Skeletal muscle cell (primary cell): ENCODE measurements at regions not wholly inside any gene's neighbourhood (a gene's known extent, or its start where the extent isn't known, plus 50 kb on each side); places are given as distances from the start of the nearest gene placed in this dataset.
A peak's percentile ranks its signal among the peaks of the same experiment; 100 is the strongest.

Source experiments
- DNase-seq: peaks from one replicate; pipeline ENCODE4 v3.0.0-alpha.2; 2010; ENCODE audit warnings: low read depth
- H3K4me3 ChIP-seq: 2 replicates; pipeline ENCODE4 v1.5.1; 2011; ENCODE audit warnings: low read depth, mild to moderate bottlenecking, control low read depth, low read length, moderate library complexity

DNA sequence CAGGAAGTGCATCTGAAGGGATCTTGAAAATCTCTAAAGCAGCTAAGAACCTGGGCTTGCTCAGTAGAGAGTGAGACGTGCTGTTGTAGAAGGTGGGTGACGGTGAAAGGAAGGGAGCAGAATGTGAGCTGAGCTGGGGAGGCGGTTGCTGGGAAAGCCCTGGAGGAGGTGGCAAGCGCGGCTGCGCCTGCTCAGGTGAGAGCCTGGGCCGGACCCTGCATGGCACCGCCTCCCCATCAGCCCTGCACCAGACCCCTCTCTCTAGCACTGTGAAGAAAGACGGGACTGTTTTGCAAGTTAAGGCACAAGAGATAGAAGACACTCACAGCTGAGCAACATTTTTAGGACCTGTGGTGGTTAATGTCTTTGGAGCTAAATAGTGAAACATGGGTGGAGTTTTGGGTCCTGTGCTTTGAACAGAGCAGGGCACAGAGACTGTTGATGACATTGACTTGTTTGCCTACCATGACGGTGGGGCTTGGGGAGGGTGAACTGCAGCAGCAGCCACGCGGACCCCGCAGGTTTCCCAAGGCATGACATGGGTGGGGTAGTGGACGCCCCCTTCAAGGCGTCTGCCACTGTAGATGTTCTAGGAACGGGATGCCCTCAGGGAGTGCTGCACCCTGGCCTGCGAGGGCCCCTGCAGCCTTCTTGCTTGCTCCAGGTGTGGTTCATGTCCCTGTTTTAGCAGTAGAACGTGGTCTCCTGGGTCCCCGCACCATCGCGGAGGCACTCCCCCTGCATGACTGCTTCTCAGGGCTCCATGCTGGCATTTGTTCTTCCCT is 245.3 kb downstream of the TSN start:
- no peak overlapping the region for H3K4me3 ChIP-seq
- no peak for DNase-seq

DNA sequence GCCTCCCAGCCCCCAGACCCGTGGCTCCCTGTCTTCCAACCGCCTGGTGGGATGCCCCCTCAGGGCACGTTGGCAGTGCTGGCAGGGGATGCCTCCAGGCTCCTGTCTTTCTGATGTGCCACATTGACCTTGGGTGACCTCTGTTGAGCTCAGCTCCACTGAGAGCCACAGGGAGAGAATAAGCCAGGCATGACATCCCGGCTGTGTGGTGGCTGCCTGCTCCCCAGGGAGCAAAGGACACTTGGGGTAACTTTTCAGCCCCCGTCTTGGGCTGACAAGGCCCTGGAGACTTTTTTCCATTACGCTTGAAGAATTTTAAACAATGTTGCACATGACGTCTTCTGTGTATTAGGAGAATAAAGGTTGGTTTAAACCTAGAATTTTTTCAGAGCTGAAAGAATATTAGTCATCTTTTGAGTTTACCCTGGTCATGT is 246.0 kb downstream of the TSN start:
- DNase-seq: no peak
- H3K4me3 ChIP-seq: no peak overlapping the region

DNA sequence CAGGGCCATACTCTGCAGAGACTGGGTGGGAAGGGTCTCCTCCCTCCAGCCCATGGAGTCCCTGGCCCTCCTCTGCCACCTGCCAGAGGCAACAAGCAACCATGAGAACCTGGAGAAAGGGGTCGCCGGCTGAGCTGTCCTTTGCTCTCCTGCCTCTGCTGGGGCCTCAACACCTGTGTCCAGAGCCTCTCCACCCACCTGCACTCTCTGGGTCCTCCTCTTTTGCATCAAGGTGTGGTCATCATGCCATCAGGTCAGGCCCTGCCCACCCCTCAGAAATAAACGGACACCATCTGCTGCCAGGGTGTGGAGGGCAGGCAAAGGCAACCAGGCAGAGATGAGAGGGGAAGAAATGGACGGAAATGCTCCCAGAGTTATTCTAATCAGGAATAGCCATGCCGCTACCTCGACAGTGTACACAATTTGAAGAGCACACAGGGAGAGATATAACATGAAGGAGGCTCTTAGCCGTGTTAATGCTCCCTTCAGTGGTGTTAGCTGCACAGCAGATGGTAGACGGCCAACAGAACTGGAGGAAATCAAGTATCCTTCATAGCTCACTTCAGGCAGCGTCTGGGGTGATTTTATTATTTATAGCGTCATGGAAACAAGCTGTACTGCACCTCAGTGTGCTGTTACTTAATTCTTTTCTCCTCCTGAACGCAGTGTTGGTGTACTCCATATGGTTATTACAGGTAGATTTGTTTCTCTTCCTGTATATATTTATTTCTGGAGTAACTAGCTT is 247.9 kb downstream of the TSN start:
- DNase-seq: no peak
- no peak overlapping the region for H3K4me3 ChIP-seq

DNA sequence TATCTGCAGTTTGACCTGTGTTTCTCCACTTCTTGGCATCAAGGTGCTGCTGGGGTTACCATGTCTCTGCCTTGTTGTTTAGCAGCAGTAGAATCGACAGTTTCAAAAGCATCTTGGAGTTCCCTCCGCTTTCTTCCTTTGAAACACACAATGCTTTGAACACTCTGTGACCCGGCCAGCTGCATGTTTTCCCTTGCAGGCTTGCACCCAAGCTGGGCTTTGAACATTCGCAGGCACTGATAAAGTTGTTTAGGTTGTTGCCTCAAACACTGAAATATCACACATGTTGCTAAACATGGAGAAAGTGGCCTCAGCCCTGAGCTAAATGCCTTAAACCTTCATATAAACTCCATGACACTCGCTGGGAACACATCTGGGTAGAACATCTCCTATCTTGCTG is 251.7 kb downstream of the TSN start:
- H3K4me3 ChIP-seq: no peak overlapping the region
- no peak for DNase-seq

DNA sequence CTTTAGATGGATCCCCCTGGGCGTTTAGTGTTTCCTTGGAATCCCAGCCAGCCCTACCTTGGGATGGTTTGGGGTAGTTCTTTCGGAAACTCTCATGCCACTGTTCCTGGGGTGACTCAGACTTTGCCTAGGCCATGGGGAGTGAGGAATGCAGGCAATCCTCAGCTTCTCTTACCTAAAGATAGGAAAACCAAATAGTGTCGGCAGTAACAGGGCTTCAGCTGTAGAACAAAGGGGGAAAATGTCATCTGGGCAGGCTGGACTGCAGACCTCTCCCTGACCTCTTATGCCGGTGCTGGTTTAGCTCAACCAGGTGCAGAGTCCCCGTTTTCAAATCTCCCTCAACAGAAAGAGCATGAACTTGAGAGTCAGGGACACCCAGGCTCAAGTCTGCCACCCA is 252.1 kb downstream of the TSN start:
- no peak overlapping the region for H3K4me3 ChIP-seq
- no peak for DNase-seq

DNA sequence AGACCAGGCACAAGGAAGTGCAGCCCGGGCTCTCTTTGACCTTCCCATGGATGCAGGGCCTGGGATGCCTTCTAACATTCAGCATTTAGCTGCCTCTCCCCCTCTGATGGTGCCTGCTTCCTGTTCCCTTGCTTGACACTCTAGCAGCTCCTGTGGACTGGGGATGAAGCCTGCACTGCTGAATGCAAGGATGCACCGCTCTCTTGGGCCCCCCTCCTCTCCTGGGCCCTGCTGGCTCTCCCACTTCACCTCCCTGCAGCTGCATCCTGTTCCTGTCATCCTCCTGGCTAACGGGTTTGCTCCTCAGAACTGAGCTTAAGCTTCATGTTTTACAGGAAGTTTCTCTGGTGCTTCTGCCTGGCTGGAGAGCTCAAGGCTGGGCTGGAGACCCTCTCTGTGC is 254.1 kb downstream of the TSN start:
- DNase-seq: no peak
- no peak overlapping the region for H3K4me3 ChIP-seq

DNA sequence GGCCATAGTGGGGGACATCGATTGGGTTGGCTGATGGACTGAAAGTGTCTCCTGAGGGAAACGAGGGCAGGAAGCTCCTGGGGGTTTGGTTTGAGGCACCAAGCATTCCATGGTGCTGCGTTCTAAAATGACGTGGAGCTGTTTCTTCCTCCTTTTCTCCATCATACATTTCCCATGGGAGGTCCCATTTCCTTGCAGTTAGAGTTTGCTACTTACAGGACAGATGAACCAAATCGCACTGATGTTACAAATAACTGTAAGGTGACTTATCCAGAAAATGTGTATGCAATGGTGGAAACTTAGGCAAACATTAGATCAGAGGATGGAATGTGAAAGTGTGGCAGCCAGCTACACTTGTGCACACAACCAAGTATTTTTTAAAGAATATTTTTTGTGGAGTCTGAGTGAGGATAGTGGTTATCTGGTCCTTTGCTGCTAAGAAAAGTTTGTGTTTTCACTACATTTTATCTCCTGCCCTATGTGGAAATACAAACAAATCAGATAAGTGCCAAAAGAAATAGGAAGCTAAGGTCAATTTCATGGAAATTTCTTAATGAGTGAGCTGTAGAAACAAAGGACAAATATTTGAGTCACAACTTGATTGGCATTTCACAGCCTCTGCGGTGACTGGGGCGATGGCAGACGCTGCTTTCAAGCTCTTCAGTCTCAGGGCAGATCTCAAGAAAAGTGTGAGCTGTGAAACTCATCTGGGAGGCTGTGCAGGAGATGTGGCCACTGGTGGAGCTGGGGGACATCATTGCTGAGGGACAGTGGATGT is 256.2 kb downstream of the TSN start:
- H3K4me3 ChIP-seq: no peak overlapping the region
- no peak for DNase-seq

DNA sequence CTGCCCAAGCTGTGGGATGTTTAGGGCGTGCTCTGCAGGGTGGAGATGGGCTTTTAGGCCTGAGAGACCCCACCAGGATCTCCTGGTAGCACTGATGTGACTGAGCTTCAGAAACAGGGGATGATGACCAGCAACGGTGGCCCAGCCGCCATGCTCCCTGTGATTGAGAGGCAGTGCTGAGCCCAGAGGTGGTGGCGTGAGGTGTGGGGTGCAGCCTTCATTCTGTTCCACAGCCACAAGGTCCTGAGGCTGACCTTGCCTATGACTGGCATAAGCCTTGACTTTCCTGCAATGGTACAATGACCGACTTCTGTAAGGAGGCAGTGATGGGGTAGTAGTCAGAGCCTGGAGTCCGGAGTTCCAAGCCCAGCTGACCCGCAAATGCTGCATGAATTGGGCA is 263.3 kb downstream of the TSN start:
- H3K4me3 ChIP-seq: no peak overlapping the region
- DNase-seq: no peak

DNA sequence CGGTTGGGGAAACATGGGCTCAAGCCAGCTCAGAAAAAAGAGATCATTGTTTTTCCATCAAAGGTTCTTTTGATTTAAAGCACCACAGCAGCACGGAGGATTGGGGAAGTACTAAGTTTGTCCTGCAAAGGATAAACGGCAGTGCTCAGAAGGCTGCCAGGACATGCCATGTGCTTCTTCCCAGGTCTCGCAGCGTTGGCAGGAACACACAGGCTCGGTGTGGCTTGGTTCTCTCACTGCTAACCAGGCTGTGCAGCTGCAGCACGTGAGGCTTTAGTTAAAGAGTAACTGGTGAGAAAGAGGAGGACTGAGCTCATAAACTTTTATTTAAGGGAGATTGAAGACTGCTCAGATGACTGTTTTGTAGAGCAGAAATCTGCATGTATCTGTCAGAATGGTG is 264.3 kb downstream of the TSN start:
- no peak overlapping the region for H3K4me3 ChIP-seq
- DNase-seq: no peak

DNA sequence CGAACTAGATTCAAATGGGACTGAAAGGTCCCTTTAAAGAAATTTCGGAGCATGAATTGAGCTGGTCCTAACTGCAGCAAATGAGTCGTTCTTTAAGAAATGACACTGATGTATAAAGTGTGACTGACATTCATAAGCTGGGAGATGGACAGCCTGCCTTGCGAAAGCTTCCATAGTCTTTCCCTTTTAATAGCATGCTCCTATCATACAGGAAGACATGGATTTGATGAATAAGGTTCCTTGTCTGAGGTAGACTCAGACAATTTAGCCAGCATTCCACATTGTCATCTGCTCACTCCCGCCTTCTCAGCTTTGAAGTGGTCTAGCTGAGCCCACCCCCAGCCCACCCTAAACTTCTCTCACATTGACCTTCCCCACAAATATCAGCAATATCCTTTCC is 264.9 kb downstream of the TSN start:
- H3K4me3 ChIP-seq: no peak overlapping the region
- no peak for DNase-seq

DNA sequence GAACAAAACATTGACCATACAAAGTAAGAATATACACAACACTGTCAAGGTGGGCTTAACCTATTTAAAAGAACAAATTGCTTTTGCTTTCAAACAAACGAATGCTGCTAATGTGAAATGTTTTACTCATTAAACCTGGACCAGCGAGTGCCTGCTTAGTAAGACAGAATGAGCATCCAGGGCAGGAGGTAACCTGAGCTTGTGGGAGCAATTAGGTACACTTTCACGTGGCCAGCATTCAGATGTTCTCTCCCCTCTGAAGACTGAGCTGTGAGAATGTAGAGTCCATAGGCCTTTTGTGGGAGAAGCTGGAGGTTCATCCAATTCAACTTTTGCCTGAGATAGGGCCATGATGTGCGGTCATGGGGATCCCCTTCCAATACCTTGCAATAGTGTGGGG is 266.5 kb downstream of the TSN start:
- no peak overlapping the region for H3K4me3 ChIP-seq
- DNase-seq: no peak

DNA sequence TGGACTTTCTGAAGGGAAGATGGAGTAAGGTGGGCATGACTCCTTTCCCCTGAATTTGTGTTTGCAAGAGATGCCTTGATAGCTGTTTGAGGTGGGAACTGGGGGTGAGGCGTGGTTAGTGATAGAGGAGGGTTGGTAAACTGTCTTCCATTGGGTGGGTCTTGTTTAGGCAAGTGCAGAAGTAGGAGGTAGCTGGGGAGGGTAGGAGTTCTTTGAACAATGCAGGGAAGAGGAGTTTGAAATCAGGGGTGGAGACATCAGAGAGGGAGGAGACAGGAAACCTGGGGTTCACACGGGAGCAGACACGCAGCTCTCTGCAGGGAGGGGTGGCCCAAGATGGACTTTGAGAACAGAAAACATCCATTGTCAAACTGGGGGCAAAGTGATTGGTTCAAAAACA is 267.1 kb downstream of the TSN start:
- DNase-seq: no peak
- no peak overlapping the region for H3K4me3 ChIP-seq

DNA sequence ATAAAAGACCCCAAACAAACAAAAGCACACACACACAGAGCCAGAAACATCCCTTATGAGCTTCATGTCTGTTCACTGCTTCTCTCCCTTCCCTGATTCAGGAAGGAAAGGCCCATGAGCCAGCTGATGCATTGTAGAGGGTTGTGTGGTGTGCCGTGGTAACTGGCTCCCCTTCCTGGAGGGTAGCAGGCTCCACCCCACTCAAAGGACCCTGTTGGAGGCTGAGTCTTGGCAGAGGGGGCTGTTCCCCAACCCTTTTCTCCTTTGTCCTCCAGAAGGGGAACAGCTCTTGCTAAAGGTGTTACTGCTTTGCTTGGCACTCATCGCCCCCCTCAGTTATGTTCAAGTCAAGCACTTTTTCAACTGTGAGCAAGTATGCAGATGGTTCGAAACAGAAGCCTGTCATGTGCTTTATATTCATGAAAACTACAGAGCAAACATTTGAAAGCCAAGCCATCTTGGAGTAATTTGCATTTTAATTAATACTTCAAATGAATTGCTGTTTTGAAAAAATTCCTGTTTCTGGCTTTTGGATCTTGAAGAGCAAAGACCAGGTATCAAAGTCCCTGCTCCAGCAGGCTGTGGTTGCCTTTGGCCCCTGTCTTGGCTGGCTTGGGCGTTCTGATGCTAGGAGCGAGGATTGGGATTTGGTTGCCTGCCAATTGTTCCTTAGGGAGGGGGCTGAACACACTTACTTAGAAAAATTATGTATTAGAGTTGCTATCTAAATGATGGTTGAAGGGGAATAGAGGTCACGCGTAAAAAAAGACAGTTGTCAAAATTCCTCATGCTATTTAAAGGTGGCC is 267.8 kb downstream of the TSN start:
- DNase-seq: no peak
- H3K4me3 ChIP-seq: no peak overlapping the region

DNA sequence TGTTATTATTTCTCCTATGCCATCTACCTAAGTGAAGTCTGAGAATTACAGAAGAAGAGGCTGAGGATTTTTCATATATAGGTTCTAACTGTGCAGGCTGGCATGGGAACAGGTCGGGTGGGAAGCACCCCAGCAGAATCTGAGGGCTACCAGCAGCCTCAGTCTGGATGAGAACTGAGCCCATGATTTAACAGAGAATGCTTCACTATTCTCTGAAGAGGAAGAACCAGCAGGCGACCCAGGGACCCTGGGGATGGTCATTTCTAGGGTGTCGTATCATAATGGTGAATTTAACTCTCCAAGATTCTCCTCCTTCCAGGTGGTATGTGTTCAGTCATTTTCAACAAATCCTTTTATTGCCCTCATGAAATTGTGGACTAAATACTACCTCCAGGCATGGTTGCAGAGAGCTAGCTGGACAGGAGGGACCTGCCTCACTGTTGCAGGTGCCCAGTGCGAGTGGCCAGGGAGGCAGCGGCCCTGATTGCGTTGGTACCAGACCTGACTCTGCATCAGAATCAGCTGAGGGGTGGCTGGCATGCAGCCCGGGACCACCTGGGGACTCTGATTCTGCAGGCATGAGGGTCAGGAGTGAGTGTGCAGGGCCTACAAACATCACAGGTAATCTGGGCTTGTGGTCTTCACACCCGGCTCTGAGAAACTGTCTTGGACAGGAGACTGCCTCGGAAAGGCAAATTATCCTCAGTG is 272.2 kb downstream of the TSN start:
- DNase-seq: no peak
- H3K4me3 ChIP-seq: no peak overlapping the region

DNA sequence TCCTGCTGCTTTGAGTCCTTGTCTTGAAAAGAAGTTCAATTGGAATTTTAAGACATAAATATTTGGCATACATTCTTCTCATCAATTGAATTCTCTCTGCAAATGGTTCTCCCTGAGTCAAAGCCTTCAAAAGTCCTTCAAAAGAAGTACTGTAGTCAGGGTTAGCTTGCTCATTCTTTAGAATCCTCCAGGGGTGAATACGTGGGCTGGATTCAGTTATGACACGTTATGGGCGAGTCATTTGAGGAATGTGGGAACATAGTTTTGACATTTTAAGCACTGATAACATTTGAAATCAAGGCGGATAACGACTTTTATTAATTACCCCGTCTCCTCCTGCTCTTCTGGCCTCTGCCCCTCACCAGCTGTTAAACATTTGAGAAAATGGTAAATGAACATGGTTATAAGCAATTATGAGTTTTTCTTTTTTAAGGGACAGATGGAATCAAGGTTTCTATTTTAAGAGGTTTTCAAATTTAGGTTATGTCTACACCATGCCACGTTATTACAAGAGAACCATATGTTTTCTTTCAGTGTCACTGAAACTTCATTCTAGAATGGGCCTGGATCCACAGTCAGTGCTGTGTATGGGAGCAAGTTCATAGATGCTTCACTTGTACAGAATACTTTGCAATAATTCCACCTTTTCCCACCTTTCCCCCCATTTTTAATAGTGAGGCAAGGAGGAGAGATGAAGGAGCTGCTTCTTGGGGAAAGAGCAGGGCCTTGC is 273.1 kb downstream of the TSN start:
- peak; percentile 30 for DNase-seq
- H3K4me3 ChIP-seq: no peak overlapping the region

DNA sequence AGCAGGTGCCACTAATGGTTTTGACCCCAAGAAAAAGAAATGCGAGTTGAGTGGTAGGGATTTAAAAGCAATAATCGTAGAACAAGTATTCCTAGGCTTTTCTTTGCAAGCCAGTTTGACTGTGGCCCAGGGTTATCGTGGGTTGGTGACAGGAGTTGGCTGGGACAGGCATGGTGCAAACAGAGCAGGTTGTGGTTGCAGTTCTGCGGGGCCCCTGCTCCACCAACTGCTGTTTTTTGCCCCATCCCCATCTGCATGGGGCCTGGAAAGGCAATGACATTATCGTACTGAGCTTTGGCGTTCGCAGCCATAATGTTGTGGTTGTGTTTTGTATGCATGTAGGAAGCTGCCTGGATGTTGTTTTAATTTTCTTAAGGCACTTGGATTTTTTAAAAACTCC is 274.0 kb downstream of the TSN start:
- no peak overlapping the region for H3K4me3 ChIP-seq
- no peak for DNase-seq

DNA sequence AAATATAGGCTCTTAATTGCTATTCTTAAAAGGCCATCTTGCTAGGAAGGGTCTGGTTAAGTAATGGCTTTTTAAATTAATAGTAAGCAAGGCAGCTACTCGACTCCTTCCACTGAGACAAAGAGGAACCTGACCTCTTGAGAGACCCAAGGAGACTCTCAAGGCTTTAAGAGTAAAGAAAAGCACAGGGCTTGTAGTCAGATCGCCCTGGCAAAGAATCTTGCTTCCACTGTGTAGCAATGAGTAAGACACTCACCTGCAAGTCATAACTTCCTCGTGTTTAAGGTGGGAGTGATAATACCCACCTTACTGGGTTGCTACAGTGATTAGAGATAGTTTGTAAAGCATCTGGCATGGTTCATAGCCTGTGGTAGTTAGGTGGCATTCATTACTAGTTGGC is 274.5 kb downstream of the TSN start:
- DNase-seq: no peak
- H3K4me3 ChIP-seq: no peak overlapping the region

DNA sequence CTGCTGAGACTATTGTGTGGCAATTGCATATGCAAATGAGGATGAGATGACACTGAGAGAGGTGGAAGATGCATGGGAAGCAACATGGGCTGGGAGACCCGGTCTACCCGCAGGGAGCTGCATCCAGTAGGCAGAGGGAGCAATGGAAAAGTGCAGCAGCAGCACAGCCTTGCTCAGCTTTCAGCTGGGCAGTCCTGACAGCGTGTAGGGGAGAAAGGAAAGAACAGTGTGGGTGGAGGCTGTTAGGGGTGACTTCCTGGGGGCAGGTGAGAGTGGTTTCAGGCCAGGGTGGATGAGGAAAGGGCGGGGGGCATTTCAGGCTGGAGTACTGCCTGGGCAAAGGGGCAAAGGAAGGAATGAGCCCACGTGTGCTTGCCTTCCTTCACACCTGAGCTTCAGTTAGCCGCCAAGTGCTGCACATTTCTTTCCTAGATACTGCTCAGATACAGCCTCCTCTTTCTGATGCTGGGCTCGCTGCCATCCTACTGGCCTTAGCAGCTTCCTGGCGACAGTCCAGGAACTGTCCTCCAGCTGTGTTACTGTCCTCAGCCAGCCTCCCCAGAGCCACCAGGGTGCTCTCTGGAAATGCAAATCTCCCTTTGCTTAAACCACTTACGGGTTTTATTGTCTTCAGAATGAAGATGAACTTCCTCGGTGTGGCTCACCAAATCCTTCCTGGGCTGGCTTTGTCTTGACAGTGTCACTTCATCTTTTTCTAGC is 276.3 kb downstream of the TSN start:
- no peak for DNase-seq
- no peak overlapping the region for H3K4me3 ChIP-seq
